GM12891 (cell line): ENCODE measurements at regions not wholly inside any gene's neighbourhood (a gene's known extent, or its start where the extent isn't known, plus 50 kb on each side); places are given as distances from the start of the nearest gene placed in this dataset.

Experiments
- PAX5 ChIP-seq: IDR thresholded peaks from 2 replicates; pipeline ENCODE4 v1.6.1; 2011; ENCODE audit warnings: low read length, moderate library complexity, mild to moderate bottlenecking; ENCODE audit not compliant: insufficient read depth, severe bottlenecking
- POLR2A ChIP-seq: IDR thresholded peaks from 2 replicates; pipeline ENCODE4 v1.6.1; 2011; ENCODE audit warnings: low read depth, low read length, control low read depth
- POLR2AphosphoS5 ChIP-seq: IDR thresholded peaks from 2 replicates; pipeline ENCODE4 v1.6.1; 2011; ENCODE audit warnings: low read depth, low read length, control low read depth
- POU2F2 ChIP-seq: IDR thresholded peaks from 2 replicates; pipeline ENCODE4 v1.6.1; 2011; ENCODE audit warnings: low read depth, mild to moderate bottlenecking, control low read depth, low read length, moderate library complexity
- SPI1 ChIP-seq: IDR thresholded peaks from 2 replicates; pipeline ENCODE4 v1.6.1; 2011; ENCODE audit warnings: low read depth, low read length, control low read depth
- TAF1 ChIP-seq: IDR thresholded peaks from 2 replicates; pipeline ENCODE4 v1.6.1; 2011; ENCODE audit warnings: low read depth, low read length, control low read depth

DNA sequence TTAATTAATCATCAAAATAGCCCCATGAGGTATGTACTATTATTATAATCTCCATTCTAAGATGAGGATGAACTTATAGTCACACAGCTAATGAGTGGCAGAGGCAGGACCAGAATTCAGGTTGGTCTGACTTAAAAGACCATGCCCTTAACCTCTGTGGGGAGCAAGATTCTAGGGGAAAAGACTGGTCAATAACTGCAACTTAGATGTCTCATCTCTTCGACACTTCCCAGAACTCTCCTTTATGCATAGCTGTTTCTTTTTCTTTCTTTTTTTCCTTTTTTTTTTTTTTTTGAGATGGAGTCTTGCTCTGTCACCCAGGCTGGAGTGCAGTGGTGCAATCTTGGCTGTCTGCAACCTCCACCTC, 66.3 kb upstream of the RTN4 start:
- TF ChIP-seq POLR2A (no peak), TAF1 (no peak), POLR2AphosphoS5 (no peak), SPI1 (no peak), POU2F2 (no peak), PAX5 (no peak)
